Liver (tissue), 7 donors: ENCODE measurements at regions not wholly inside any gene's neighbourhood (a gene's known extent, or its start where the extent isn't known, plus 50 kb on each side); places are given as distances from the start of the nearest gene placed in this dataset.

Source experiments
- DNase-seq: peaks from one replicate; pipeline ENCODE4 v3.0.0-alpha.2; 2017; ENCODE audit warnings: low spot score
- H3K27ac ChIP-seq, 2 donors: one replicate each; pipeline ENCODE4 v1.7.0; 2013; ENCODE audit warnings: inconsistent platforms in 2 of 2, low read length in 2 of 2, control low read depth in 1 of 2, low read depth in 1 of 2, mild to moderate bottlenecking in 1 of 2
- H3K27me3 ChIP-seq, 4 donors: one replicate each; pipeline versions ENCODE4 v1.6.1 to v1.7.0; 2013; ENCODE audit warnings: low read length in 3 of 4, inconsistent platforms in 1 of 4, mild to moderate bottlenecking in 1 of 4, moderate library complexity in 1 of 4; ENCODE audit not compliant: control insufficient read depth in 4 of 4, insufficient read depth in 4 of 4
- H3K36me3 ChIP-seq, 4 donors: one replicate each; pipeline versions ENCODE4 v1.6.1 to v1.7.0; 2013; ENCODE audit warnings: low read length in 3 of 4, mild to moderate bottlenecking in 3 of 4, low read depth in 1 of 4, moderate library complexity in 1 of 4; ENCODE audit not compliant: control insufficient read depth in 4 of 4, insufficient read depth in 3 of 4
- H3K4me1 ChIP-seq, 4 donors: one replicate each; pipeline versions ENCODE4 v1.6.1 to v1.7.0; 2013; ENCODE audit warnings: low read length in 3 of 4, mild to moderate bottlenecking in 3 of 4, moderate library complexity in 1 of 4; ENCODE audit not compliant: control insufficient read depth in 4 of 4, insufficient read depth in 4 of 4
- H3K4me3 ChIP-seq, 3 donors: one replicate each; pipeline versions ENCODE4 v1.6.1 to v1.7.0; 2013; ENCODE audit warnings: low read length in 3 of 3, control low read depth in 1 of 3, low read depth in 1 of 3, mild to moderate bottlenecking in 1 of 3
- H3K9ac ChIP-seq, 2 donors: one replicate each; pipeline ENCODE4 v1.7.0; 2013; ENCODE audit warnings: low read length in 2 of 2, mild to moderate bottlenecking in 2 of 2, moderate library complexity in 2 of 2, control low read depth in 1 of 2, low read depth in 1 of 2
- H3K9me3 ChIP-seq, 4 donors: one replicate each; pipeline versions ENCODE4 v1.6.1 to v1.7.0; 2013; ENCODE audit warnings: low read length in 3 of 4; ENCODE audit not compliant: control insufficient read depth in 4 of 4
- FOXA1 ChIP-seq: IDR thresholded peaks from 2 replicates; pipeline ENCODE4 v1.6.1; 2016; ENCODE audit warnings: antibody characterized with exemption
- GABPA ChIP-seq, 2 donors: IDR thresholded peaks in 1 of 2; conservative IDR thresholded peaks in 1 of 2; 2 replicates each; pipeline ENCODE4 v1.6.1; 2016; ENCODE audit warnings: antibody characterized with exemption in 2 of 2, mild to moderate bottlenecking in 1 of 2, moderate library complexity in 1 of 2
- HNF4A ChIP-seq, 2 donors: conservative IDR thresholded peaks; 2 replicates each; pipeline ENCODE4 v1.6.1; 2016; ENCODE audit warnings: antibody characterized with exemption in 2 of 2, mild to moderate bottlenecking in 2 of 2
- JUND ChIP-seq, 2 donors: IDR thresholded peaks; 2 replicates each; pipeline ENCODE4 v1.6.1; 2016; ENCODE audit warnings: antibody characterized with exemption in 2 of 2
- NR2F2 ChIP-seq: IDR thresholded peaks from 2 replicates; pipeline ENCODE4 v1.6.1; 2016; ENCODE audit warnings: antibody characterized with exemption
- RXRA ChIP-seq, 2 donors: IDR thresholded peaks; 2 replicates each; pipeline ENCODE4 v1.6.1; 2017 to 2018; ENCODE audit warnings: antibody characterized with exemption in 2 of 2, mild to moderate bottlenecking in 1 of 2
- SP1 ChIP-seq: IDR thresholded peaks from 2 replicates; pipeline ENCODE4 v1.6.1; 2018; ENCODE audit warnings: antibody characterized with exemption, mild to moderate bottlenecking
- TAF1 ChIP-seq: conservative IDR thresholded peaks from 2 replicates; pipeline ENCODE4 v1.6.1; 2016; ENCODE audit warnings: antibody characterized with exemption, mild to moderate bottlenecking
- YY1 ChIP-seq: IDR thresholded peaks from 2 replicates; pipeline ENCODE4 v1.6.1; 2016; ENCODE audit warnings: antibody characterized with exemption, mild to moderate bottlenecking
- WGBS: extraction: QIAGEN DNeasy Blood & Tissue Kit; methylation state at CpG from one replicate; pipeline ENCODE4 v1.1.7; 2013; 5-methylcytosine and 5-hydroxymethylcytosine counted together
- TF ChIP-seq, protein P1 (sequence below): IDR thresholded peaks from 2 replicates; pipeline ENCODE4 v1.6.1; 2016; ENCODE audit warnings: antibody characterized with exemption
- TF ChIP-seq, protein P2 (sequence below): IDR thresholded peaks from 2 replicates; pipeline ENCODE4 v1.6.1; 2016; ENCODE audit warnings: antibody characterized with exemption, mild to moderate bottlenecking
- TF ChIP-seq, protein P3 (sequence below): IDR thresholded peaks from 2 replicates; pipeline ENCODE4 v1.6.1; 2016; ENCODE audit warnings: antibody characterized with exemption
- TF ChIP-seq, protein P4 (sequence below): IDR thresholded peaks from 2 replicates; pipeline ENCODE4 v1.6.1; 2016; ENCODE audit warnings: antibody characterized with exemption
- donor health status: healthy.
- donor health status: healthy.
- donor health status: healthy.
- donor health status: healthy.

DNA sequence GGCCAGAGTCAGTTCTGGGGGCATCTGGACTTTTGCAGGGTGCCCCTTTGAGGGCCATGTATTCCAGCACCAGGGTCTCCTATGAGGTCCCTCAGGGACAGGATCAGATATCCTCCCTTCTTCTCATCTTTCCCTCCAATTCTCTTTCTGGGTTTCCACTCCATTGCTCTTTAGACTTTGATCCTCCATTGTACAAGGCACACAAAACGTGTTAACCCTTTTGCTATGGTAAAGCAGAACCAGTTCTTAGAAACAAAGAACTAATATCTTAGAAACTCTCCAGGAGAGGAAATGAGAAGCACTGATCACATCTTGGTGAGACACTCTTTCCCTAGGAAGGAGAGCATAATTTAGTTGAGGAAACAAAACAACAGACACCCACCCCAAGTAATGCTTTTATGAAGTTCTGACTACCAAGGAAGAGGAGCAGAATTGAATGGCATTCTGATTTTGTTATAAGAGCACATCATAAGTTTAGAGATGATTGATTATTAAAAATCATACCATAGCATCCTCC, 200.7 kb upstream of the NPY2R start (continued):
- TF ChIP-seq SP1: no peak
- TF ChIP-seq, protein P1, sequence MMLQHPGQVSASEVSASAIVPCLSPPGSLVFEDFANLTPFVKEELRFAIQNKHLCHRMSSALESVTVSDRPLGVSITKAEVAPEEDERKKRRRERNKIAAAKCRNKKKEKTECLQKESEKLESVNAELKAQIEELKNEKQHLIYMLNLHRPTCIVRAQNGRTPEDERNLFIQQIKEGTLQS: no peak

DNA sequence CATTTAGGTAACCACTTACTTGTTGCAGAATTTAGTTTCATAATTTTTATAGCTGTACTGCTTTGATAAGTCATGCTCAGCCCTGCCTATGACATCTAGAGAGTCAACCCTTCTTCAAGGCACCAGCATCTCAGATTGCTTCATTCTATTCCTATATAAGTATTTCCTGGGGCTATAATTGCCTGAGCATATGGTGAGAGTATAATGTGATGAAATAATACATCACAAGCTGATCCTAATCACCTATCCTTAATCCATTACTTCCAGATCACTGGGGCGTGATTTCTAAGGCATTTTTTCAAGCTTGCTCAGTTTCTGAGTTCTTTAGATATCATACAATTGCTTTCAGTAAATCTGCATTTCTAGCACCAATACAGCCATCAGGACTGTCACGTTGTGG, 200.0 kb upstream of the NPY2R start:
- H3K9me3 ChIP-seq: no peaks in the 10 kb centered on the region
- H3K27me3 ChIP-seq: no peaks in the 10 kb centered on the region
- 74% methylated on average over 2 of the region's 2 CpGs for WGBS
- no peaks in the 10 kb centered on the region for H3K36me3 ChIP-seq
- no peak for DNase-seq
- H3K4me3 ChIP-seq: no peak overlapping the region
- TF ChIP-seq TAF1 (no peak), SP1 (no peak), RXRA (IDR thresholded peaks at IDR 0.05) (no peak), JUND (IDR thresholded peaks at IDR 0.05) (no peak), NR2F2 (no peak), GABPA (IDR thresholded peaks at IDR 0.05 in 1 of 2, conservative IDR thresholded peaks at IDR 0.05 in 1 of 2) (no peak), YY1 (no peak), HNF4A (conservative IDR thresholded peaks at IDR 0.05) (no peak), FOXA1 (no peak)
- TF ChIP-seq, protein P2, sequence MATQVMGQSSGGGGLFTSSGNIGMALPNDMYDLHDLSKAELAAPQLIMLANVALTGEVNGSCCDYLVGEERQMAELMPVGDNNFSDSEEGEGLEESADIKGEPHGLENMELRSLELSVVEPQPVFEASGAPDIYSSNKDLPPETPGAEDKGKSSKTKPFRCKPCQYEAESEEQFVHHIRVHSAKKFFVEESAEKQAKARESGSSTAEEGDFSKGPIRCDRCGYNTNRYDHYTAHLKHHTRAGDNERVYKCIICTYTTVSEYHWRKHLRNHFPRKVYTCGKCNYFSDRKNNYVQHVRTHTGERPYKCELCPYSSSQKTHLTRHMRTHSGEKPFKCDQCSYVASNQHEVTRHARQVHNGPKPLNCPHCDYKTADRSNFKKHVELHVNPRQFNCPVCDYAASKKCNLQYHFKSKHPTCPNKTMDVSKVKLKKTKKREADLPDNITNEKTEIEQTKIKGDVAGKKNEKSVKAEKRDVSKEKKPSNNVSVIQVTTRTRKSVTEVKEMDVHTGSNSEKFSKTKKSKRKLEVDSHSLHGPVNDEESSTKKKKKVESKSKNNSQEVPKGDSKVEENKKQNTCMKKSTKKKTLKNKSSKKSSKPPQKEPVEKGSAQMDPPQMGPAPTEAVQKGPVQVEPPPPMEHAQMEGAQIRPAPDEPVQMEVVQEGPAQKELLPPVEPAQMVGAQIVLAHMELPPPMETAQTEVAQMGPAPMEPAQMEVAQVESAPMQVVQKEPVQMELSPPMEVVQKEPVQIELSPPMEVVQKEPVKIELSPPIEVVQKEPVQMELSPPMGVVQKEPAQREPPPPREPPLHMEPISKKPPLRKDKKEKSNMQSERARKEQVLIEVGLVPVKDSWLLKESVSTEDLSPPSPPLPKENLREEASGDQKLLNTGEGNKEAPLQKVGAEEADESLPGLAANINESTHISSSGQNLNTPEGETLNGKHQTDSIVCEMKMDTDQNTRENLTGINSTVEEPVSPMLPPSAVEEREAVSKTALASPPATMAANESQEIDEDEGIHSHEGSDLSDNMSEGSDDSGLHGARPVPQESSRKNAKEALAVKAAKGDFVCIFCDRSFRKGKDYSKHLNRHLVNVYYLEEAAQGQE: no peak
- TF ChIP-seq, protein P3, sequence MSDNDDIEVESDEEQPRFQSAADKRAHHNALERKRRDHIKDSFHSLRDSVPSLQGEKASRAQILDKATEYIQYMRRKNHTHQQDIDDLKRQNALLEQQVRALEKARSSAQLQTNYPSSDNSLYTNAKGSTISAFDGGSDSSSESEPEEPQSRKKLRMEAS: no peak
- no peak overlapping the region for H3K9ac ChIP-seq
- no peak overlapping the region for H3K27ac ChIP-seq
- peaks cover 2 to 11% (median 5%) of the 10 kb centered on the region in 4 donors for H3K4me1 ChIP-seq

DNA sequence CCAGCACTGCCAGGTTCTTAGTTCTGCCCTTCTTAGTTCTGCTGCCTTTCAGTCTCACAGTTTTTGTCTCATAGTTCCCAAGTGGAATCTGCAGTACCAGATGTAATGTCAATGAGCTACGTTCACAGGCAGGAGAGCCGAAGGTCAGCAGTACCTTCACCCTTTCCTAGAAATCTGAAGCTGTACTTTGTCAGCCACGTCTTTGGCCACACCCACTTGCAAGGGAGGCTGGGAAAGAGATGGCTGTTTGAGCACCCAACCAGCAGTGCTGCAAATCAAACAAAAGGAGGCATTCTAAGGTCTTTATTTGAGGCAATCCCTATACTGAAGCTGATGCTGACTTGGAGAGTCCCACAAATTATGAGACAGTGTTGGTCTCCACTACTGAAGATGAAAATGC, 199.1 kb upstream of the NPY2R start:
- DNase-seq: no peak

More for the DNA sequence above, 199.1 kb upstream of the NPY2R start:
- peak; percentile 24 for TF ChIP-seq SP1
- peak in 1 of 2 donors; percentile 25 for TF ChIP-seq RXRA (IDR thresholded peaks at IDR 0.05)
- peak; percentile 29 to 52 for TF ChIP-seq HNF4A (conservative IDR thresholded peaks at IDR 0.05)
- TF ChIP-seq, protein P4, sequence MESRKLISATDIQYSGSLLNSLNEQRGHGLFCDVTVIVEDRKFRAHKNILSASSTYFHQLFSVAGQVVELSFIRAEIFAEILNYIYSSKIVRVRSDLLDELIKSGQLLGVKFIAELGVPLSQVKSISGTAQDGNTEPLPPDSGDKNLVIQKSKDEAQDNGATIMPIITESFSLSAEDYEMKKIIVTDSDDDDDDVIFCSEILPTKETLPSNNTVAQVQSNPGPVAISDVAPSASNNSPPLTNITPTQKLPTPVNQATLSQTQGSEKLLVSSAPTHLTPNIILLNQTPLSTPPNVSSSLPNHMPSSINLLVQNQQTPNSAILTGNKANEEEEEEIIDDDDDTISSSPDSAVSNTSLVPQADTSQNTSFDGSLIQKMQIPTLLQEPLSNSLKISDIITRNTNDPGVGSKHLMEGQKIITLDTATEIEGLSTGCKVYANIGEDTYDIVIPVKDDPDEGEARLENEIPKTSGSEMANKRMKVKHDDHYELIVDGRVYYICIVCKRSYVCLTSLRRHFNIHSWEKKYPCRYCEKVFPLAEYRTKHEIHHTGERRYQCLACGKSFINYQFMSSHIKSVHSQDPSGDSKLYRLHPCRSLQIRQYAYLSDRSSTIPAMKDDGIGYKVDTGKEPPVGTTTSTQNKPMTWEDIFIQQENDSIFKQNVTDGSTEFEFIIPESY: no peak
- TF ChIP-seq YY1: peak; percentile 33
- TF ChIP-seq NR2F2: no peak
- Histone ChIP-seq H3K9ac (no peak overlapping the region), H3K9me3 (no peaks in the 10 kb centered on the region), H3K27me3 (no peaks in the 10 kb centered on the region), H3K27ac (no peak overlapping the region), H3K4me3 (no peak overlapping the region), H3K4me1 (peaks cover 2 to 11% (median 5%) of the 10 kb centered on the region in 4 donors), H3K36me3 (no peaks in the 10 kb centered on the region)
- WGBS: 27% methylated on average over 3 of the region's 3 CpGs
